HG03558 (cell line): ENCODE measurements at regions not wholly inside any gene's neighbourhood (a gene's known extent, or its start where the extent isn't known, plus 50 kb on each side); places are given as distances from the start of the nearest gene placed in this dataset.
"Not testable (repeated sequence)": the region's sequence is repeated elsewhere in the genome, so short reads cannot be mapped to it uniquely, and the experiment has no call there.

Experiments used
- ATAC-seq: cut with Tn5 transposase; IDR thresholded peaks from one replicate; pipeline ENCODE4 v1.9.1; 2021; ENCODE audit warnings: moderate number of reproducible peaks; ENCODE audit not compliant: unreplicated experiment; ENCODE audit errors: extremely low read depth

- ATAC-seq, result no peak
Observed at GRCh38 chr5:15002791-15003190, 131.2 kb upstream of the ANKH start.

GRCh38 chr5:15002173-15002572, 130.6 kb upstream of the ANKH start:
- no peak for ATAC-seq

- ATAC-seq, result no peak
Observed at GRCh38 chr5:15001517-15001916, 129.9 kb upstream of the ANKH start.

GRCh38 chr5:14998491-14998890, 126.9 kb upstream of the ANKH start:
- no peak for ATAC-seq

GRCh38 chr5:14996997-14997396, 125.4 kb upstream of the ANKH start:
- ATAC-seq, result peak; percentile 78

- no peak for ATAC-seq
Observed at GRCh38 chr5:14995229-14995628, 123.7 kb upstream of the ANKH start.

GRCh38 chr5:14993459-14994133, 122.0 kb upstream of the ANKH start:
- ATAC-seq, result not testable (repeated sequence)

- ATAC-seq, result not testable (repeated sequence)
Observed at GRCh38 chr5:14992751-14993458, 121.3 kb upstream of the ANKH start.

GRCh38 chr5:14988223-14988622, 116.6 kb upstream of the ANKH start:
- no peak for ATAC-seq

GRCh38 chr5:14986413-14986812, 114.8 kb upstream of the ANKH start:
- ATAC-seq, result no peak

- no peak for ATAC-seq
Observed at GRCh38 chr5:14983666-14984441, 112.3 kb upstream of the ANKH start.

- no peak for ATAC-seq
Observed at GRCh38 chr5:14980698-14981097, 109.1 kb upstream of the ANKH start.

- no peak for ATAC-seq
Observed at GRCh38 chr5:14977058-14977685, 105.6 kb upstream of the ANKH start.

GRCh38 chr5:14976486-14976885, 104.9 kb upstream of the ANKH start:
- ATAC-seq, result no peak

GRCh38 chr5:14971873-14972272, 100.3 kb upstream of the ANKH start:
- ATAC-seq, result no peak

- ATAC-seq, result no peak
Observed at GRCh38 chr5:14968796-14969195, 97.2 kb upstream of the ANKH start.

GRCh38 chr5:14967166-14967565, 95.6 kb upstream of the ANKH start:
- no peak for ATAC-seq

- no peak for ATAC-seq
Observed at GRCh38 chr5:14965815-14966214, 94.2 kb upstream of the ANKH start.

- ATAC-seq, result no peak
Observed at GRCh38 chr5:14962604-14963003, 91.0 kb upstream of the ANKH start.

GRCh38 chr5:14960120-14960462, 88.5 kb upstream of the ANKH start:
- ATAC-seq, result no peak
